Myocyte (in vitro differentiated cells): ENCODE measurements at regions not wholly inside any gene's neighbourhood (a gene's known extent, or its start where the extent isn't known, plus 50 kb on each side); places are given as distances from the start of the nearest gene placed in this dataset. TPM values are rescaled to one million over a fixed set of nuclear protein-coding genes. Genes with fewer than 3 reads are reported as not detected.

Source experiments
- microRNA-seq: library from miRNA; unstranded; fragments of <30 nt; microRNA quantifications from one replicate; pipeline ENCODE4, GENCODE V29; 2016

Small RNA genes in the stretch of these regions (microRNA-seq; reads per million reads assigned to microRNA genes)
- gene MIR4417, result not detected
